Left cardiac atrium (tissue), 4 donors: ENCODE measurements at regions not wholly inside any gene's neighbourhood (a gene's known extent, or its start where the extent isn't known, plus 50 kb on each side); places are given as distances from the start of the nearest gene placed in this dataset.

ENCODE experiments used
- ATAC-seq, 2 donors: fragments of 200-7000 bp; cut with Tn5 transposase; one replicate each; pipeline ENCODE4 v1.9.1; 2020; ENCODE audit warnings: mild to moderate bottlenecking in 2 of 2, moderate library complexity in 2 of 2
- DNase-seq: peaks from one replicate; pipeline ENCODE4 v3.0.0-alpha.2; 2020
- intact Hi-C, 2 donors: fragments of 100-400 bp; cut with DNase I; formaldehyde crosslinking; loops; one replicate each; pipeline versions ENCODE4 v1.14.1 to v1.15.1; 2022 to 2023
- donor health status: DM: no; HTN: yes; CAD: no.
- donor health status: DM: no; HTN: yes; CAD: no; lungs with severe emphysema.
- donor health status: DM: yes; HTN: yes; CAD: no.
- donor health status: Dilated cardiomyopathy.

DNA sequence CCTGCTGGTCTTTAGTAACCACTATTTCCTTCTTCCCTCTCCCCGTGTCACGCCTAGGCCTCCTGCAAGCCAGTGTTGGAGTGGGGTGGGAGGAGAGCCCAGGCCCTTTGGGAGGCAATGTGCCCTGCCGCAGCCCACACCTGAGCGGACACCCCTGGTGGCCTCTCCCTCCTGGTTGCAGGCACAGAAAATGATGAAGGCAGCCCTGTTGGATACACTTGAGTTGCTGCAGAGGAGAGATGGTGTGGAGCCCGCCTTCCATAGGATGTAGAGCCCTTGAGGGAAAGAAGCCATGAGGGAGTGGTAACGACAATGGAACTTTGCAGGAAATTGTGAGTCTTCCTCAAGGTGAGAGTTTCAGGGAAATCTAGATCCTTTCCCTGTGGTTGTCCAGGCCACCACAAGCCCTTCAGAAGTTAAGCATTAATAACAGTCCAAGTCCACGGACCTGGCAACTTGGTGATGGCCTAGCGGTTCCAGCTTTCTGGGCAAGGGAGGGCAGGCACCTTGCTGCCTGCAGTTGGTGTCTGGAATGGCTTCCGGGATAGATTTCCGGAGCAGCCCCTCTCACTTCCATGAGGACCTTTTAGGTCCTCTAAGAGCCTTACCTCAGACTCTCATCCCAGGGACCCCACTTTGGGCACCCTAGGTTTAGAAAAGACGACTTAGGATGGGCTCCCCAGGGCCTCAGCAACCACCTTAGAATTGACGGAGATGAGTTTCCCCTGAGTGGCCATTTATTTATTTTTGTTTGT, 67.3 kb upstream of the NXT1 start:
- DNase-seq (no peak), ATAC-seq (no peak)
- intact Hi-C loops, result no loop called here

DNA sequence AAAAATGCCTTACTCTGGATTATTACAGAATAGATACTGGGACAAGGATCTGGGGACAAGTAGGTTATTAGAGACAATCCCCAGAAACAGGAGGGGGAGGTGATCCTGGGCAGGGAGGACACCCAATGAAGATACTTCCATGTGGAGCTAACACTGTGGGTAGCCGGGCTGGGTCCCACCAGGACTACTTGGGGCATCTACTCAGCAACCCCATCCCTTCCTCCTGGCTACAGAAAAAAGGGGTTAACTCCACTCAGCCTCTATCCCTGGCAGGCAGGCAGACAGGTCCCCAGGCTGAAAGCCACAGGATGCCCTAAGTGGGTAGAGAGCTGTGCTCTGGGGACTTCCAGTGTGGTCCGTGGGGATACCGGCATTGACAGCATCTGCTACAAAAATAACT, 68.0 kb upstream of the NXT1 start:
- ATAC-seq (no peak), DNase-seq (no peak)
- intact Hi-C loops, result no loop called here

DNA sequence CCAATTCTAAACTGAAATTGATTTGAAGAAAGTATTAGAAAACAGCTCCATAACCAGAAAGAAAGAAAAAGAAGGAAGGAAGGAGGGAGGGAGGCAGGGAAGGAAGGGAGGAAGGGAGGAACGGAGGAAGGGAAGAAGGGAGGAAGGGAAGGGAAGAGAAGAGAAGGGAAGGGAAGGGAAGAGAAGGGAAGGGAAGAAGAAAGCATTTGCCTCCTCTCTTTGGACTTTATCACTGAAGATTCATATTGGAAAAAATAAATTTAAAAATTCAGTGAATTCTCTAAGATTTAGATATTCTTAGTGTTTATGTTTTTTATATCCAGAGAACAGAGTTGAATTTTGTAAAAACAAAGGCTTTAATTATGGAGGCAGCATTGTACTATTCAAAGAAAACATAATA, 68.5 kb upstream of the NXT1 start:
- intact Hi-C loops, result no loop called here
- ATAC-seq, result no peak
- no peak for DNase-seq

DNA sequence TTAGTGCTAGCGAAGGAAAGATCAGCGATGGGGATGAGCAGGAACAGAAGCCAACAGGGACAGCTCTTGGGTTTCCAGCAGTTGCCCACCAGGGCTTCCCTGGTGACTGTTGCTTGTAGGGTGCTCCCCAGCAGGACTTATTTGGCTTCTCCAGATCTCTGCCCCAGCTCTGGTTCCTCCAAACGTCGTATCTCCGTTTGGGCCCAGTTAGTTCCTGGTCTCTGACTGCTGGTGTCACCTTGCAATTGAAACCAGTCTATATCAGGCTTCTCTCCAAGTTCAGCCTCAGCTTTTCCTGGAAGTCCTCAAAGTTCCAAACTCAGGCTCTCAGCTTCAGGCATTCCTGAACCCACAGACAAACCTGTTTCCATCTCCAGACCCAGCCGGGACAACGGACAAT, 70.8 kb upstream of the NXT1 start:
- intact Hi-C loops, result no loop called here
- DNase-seq (no peak), ATAC-seq (no peak)

DNA sequence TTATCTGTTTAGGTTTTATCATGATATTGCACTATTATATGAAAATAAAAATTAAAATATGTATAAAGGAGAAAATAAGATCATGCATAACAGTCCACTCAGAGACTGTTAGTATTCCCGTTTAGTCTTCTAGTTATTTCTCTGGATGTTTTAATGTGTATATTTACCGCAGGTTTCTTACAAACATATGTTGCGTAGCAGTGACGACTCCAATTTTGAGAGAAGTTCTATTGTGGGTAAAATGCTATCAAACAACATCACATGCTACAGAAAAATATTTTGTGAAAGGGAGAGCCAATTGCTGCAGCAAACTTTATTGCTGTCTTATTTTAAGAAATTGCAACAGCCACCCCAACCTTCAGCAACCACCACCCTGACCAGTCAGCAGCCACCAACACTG, 72.4 kb upstream of the NXT1 start:
- no peak for ATAC-seq
- DNase-seq, result no peak
- intact Hi-C loops, result no loop called here

DNA sequence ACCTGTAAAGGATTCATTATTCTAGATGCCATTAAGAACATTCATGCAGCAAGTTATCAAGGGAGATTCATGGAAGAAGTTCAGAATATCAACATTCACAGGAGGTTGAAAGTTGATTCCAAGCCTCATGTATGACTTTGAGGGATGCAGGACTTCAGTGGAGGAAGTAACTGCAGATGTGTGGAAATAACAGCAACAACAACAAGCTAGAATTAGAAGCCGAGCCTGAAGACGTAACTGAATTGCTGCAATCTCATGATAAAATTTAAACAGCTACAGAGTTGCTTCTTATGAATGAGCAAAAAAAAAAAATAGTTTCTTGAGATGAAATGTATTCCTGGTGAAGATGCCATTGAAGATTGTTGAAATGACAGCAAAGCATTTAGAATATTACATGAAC, 73.3 kb upstream of the NXT1 start:
- intact Hi-C loops, result no loop called here
- DNase-seq, result no peak
- ATAC-seq, result no peak

DNA sequence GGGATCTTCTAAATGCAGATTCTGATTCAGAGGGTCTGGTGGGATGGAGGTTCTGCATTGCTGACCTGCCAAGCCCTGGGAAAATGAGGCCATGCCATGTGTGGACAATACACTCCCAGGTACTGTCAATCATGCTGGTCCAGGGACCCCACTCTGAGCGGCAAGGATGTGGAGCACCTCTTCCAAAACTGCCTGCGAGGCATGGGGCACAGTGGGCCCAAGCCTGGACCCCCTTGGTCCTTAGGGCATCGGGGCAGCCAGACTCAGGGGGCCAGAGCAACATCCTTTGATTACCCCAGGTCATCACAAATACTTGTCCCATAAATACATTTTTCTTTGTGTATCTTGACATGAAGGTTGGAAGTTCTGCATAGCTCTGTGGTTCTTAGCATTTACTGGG, 76.8 kb upstream of the NXT1 start:
- intact Hi-C loops, result no loop called here
- no peak for DNase-seq
- ATAC-seq, result no peak

DNA sequence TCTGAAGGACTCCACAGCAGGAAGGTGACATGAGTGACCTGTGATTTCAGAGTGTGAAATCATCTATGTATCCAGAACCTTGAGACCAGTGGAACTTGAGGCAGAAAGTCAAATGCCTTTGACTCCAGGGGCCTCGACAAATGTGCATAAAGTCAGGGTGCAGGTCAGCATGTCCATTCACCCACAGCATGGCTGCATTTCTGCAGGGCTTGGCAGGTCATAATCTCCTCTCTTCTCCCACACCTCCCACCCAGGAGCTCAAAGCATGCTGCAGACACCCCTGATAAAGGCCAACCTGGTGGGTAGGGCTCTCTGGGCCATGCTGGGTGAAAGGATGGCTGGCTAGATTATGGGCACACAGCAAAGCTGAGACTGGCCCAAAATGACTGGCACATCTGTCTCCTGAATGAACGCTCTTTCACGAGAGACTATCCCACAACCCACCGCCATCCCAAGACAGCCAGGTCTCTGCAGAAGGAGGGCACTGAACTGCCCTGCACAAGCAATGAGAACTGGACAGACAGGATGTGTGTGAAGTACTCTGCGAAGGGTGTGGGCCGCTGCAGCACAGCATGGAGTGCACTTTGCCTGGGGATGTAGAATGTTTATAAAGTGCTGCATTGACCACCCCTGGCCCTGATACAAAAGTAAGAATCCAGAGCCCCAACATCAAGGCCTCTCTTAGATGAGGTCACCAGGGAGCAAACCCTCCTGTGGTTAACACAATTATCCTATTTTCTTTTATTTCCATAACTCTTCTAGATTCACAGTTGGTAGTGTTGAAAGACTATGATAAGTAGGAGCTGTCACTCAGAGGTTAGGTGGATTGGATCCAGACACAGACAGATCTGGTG, 78.2 kb upstream of the NXT1 start:
- DNase-seq (no peak), ATAC-seq (no peak)
- intact Hi-C loops, result no loop called here

DNA sequence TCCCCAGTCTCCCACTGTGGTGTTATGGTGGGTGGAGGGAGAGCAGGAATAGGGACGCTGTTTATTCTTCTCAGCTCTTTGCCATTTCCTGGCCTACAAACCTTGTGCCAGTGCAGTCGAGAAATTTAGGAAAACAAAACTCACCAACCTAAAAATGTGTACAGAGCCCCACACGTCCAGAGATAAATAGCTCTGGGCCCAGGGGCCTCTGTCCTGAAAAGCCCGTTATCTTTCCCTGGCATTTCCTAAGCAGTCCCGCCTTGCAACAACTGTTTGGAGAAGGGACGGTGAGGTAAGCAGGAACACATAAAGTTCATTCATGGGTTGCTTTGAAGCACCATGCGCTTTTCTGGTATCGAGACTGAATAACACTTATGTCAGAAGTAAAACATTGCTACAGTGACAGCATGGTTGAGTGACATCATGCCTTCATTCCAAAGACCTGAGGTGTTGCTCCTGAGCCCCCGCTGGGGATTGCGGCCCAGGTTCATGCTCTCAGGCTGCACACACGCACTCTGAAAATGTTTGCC, 80.1 kb upstream of the NXT1 start:
- DNase-seq, result peak; percentile 38
- peak in 1 of 2 donors; percentile 70 for ATAC-seq
- intact Hi-C loops, result no loop called here

DNA sequence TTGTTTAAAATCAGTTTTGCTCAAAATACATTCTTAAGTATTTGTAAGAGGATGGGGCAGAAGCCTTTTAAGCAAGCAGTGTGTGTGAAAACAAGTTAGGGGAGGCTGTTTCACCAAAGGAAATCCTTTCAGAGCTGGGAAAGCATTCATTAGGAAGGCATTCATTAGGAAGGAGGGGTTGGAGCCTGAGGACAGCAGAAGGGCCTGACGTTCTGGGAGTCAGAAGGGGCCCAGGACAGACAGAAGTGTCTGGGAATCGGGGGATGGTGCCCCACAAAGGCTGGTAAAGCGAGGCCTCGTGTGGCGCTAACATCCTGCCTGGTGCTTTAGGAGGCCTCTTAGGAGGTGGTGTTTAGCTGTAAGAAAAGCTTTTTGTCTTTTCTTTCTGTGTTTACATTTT, 80.6 kb upstream of the NXT1 start:
- no peak for ATAC-seq
- intact Hi-C loops, result loop anchor here in 1 of 2 donors (5.0 kb wide), 1 partner anchor 72 kb away; no protein-coding TSS in a partner anchor

DNA sequence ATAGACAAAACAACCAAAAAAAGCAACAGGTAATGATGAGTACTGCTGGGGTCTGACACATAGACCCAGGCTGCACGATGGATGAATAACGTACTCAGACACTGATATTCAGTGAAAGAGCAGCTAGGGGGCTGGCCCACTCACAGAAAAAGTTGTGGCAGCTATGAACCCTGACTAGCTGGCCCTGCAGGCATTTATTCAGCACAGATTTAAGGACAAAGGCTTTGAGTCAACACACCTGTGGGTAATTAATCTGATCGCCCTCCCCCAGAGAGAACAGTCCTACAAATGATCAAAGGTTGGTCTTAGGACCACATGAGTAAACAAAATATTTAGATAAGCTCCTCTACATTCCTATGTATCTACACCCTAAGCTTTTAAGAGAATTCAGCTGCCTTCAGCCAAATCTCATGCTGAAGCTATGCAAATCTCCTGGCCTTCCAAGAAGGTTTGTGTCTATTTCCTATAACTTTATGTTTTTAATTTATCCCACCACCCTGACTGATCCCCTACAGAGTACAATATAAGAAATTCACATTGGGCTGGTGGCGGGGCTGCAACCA, 81.7 kb upstream of the NXT1 start:
- DNase-seq (no peak), ATAC-seq (no peak)
- intact Hi-C loops, result loop anchor here in 1 of 2 donors (5.0 kb wide), 1 partner anchor 73 kb away; no protein-coding TSS in a partner anchor

More for the DNA sequence above, 80.6 kb upstream of the NXT1 start:
- DNase-seq, result no peak

DNA sequence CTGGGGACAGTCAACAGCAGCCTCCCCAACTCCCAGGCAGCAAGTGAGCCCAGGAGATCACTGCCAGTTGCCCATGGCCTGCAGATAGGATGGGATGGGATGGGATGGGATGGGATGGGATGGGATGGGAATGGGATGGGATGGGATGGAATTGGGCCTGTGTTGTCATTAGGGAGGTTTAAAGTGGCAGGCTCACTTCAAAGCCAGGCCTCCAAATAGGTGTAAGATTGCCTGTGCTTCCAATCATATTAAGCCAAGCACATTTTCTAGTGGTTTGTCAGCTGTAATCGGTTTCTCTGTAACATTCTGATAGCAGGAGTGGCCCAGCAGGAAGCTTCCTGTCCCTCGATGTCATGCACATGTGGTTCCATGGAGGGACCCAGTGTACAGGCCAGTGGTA, 82.7 kb upstream of the NXT1 start:
- no peak for ATAC-seq
- intact Hi-C loops, result loop anchor here in 1 of 2 donors (5.0 kb wide), 1 partner anchor 74 kb away; no protein-coding TSS in a partner anchor
- DNase-seq, result no peak

DNA sequence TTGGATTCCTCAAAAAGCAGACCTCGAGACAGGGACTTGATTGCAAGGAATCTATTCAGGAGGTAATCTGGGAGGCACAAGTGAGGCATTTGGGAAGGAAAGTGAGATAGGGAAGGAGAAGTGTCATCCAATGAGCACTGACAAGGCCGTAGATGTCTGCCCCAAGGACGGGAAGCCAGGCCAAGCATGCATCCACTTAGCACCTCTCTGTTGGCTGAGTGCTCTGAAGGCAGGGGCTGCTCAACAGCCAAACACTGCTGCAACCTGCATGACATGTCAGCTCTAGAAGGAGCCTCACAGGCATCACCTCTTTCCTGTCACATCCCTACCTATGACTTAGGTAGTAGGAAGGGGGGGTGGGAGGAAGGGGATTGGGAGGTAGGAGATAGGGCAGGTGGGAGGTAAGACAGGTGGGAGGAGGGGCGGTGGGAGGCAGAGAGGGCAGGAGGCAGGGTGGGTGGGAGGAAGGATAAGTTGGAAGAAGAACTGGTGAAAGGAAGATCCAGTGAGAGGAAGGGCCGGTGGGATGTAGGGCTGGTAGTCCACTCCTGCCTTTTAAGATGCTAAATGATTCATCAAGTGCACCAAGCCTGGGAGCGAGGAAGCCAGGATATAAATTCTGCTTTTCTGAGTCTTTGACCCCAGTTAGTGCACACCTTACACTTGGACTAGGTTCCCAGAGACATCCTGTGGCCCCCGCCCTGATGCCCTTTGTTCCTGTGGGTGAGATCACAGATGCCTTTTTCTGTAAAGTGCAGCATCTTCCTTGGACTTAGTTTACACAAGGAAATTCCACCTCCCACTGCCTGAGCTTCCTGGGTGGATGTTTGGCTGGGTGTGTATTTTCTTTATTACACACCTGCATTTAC, 83.8 kb upstream of the NXT1 start:
- DNase-seq, result no peak
- ATAC-seq, result peak; percentile 75 to 78
- intact Hi-C loops, result loop anchor here in 1 of 2 donors (5.0 kb wide), 1 partner anchor 76 kb away; no protein-coding TSS in a partner anchor

DNA sequence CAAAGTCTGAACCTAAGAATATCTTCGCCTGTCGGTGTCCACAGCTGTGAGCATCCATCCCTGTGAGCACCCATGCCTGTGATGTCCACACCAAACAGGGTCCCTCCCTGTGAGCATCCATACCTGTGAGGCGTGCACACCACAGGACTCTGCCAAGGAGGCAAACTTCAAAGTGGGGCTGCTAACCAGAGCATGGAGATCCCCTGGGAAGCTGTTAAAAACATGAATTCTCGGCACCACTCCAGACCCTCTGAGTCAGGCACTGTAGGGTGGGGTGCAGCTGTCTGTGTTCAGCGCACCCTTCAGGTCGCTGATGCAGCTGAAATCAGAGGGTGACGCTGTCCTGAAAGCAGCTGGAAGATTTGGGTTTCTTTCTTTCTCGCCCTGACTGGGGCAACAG, 85.4 kb upstream of the NXT1 start:
- no peak for DNase-seq
- intact Hi-C loops, result loop anchor here in 1 of 2 donors (5.0 kb wide), 1 partner anchor 77 kb away; no protein-coding TSS in a partner anchor
- no peak for ATAC-seq

DNA sequence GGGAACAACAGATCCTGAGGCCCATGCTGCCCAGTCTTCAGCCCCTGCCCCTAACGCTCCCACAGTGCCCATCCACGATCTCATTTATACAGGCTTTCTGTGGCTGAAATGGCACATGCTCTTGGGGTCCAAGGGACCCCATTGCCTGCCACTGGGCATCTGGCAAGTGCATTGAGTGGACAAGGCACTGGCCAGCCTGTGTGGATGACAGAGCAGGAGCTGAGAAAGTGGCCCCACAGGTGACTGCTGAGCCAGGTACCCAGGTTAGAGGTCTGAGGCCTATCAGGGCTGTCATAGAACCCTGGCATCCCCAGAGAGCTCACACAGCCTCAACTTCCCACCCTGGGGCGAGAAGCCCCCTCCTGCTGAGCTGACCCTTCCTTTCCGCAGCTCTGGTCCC, 86.0 kb upstream of the NXT1 start:
- ATAC-seq, result no peak
- intact Hi-C loops, result no loop called here
- no peak for DNase-seq

DNA sequence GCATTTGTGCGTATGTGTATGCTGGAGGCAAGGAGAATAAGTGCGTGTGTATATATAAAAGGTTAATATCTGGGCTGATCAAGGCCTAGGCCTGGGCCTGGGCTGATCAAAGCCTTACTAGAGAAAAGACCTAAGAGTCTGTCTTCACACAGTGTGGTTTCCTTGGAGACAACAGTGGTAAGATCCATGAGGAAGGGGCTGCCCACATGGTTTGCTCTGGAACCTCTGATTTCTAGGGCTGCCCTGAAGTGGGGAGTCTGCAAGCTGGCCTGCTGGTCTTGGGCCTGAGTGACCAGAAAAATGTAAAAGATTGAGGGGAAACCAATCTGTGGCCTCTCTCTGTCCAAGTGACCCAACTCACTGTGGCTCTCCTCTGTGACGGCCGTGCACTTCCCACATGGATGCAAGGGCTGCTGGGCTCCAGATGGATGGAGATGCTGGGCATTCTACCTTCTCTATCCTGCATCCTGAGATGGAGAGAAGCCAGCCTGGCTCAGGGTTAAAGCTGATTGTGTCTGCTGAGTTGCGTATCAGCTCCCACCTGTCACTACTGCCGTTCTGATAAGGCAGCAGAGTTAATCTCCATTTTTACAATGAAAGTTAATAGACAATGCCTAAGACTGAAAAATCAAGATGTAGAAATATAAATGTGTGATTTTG, 90.3 kb upstream of the NXT1 start:
- ATAC-seq (no peak), DNase-seq (no peak)
- intact Hi-C loops, result no loop called here

DNA sequence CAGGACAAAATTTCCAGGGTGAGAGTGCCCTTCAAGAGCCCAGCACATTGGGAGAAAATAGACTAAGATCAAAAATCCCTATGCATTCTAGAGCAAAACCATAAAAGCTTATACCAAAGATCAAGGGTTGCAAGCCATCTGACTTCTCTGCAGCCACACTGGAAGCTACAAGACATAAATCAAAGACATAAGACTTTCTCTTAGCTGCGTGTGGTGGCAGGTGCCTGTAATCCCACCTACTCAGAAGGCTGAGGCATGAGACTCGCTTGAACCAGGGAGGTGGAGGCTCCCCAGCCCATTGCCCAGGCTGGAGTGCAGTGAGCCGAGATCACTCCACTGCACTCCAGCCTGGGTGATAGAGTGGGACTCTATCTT, 91.9 kb upstream of the NXT1 start:
- DNase-seq, result no peak
- intact Hi-C loops, result loop anchor here in 1 of 2 donors (10.0 kb wide), 1 partner anchor 76 kb away; no protein-coding TSS in a partner anchor
- peak in 1 of 2 donors; percentile 10 for ATAC-seq
